ENCODE measurements at regions not wholly inside any gene's neighbourhood (a gene's known extent, or its start where the extent isn't known, plus 50 kb on each side); places are given as distances from the start of the nearest gene placed in this dataset.

DNA sequence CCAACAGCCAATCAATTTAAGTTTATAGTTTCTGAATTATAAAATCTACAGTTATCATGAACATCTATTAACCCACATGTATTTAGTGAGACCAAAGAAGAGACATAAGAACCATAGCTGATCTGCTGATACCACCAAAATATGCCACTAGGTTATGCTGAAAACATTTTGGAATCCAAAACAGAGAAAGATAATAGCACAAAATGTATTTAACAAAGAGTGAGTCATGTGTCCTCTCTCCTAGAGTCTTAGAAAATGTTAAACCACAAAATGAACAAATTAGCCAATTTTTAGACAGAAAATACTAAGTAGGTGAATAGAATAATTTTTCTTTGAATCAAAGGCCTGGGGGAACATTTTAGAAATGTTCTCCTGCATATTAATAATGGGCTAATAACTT, 527.5 kb downstream of the GPAM start:
- H3K27ac Mint-ChIP-seq: no peak overlapping the region
- DNase-seq (no peak), ATAC-seq (no peak)
- no peak overlapping the region for H3K4me3 Mint-ChIP-seq
- Histone ChIP-seq H3K9me3 (ENCODE audit: control insufficient read depth, insufficient read depth, low read length) (no peaks in the 10 kb centered on the region), H3K4me1 (ENCODE audit: control insufficient read depth, insufficient read depth, low read length) (no peaks in the 10 kb centered on the region), H3K27me3 (ENCODE audit: control insufficient read depth, insufficient read depth, low read length) (no peaks in the 10 kb centered on the region), H3K36me3 (ENCODE audit: control insufficient read depth, insufficient read depth, low read length) (no peaks in the 10 kb centered on the region), H3K27ac (ENCODE audit: low read length) (no peak overlapping the region), H3K4me3 (ENCODE audit: low read length) (no peak overlapping the region)
- intact Hi-C loops (cut with micrococcal nuclease): no loop called here
- H3K4me1 Mint-ChIP-seq: no peaks in the 10 kb centered on the region
- TF ChIP-seq, protein P1, sequence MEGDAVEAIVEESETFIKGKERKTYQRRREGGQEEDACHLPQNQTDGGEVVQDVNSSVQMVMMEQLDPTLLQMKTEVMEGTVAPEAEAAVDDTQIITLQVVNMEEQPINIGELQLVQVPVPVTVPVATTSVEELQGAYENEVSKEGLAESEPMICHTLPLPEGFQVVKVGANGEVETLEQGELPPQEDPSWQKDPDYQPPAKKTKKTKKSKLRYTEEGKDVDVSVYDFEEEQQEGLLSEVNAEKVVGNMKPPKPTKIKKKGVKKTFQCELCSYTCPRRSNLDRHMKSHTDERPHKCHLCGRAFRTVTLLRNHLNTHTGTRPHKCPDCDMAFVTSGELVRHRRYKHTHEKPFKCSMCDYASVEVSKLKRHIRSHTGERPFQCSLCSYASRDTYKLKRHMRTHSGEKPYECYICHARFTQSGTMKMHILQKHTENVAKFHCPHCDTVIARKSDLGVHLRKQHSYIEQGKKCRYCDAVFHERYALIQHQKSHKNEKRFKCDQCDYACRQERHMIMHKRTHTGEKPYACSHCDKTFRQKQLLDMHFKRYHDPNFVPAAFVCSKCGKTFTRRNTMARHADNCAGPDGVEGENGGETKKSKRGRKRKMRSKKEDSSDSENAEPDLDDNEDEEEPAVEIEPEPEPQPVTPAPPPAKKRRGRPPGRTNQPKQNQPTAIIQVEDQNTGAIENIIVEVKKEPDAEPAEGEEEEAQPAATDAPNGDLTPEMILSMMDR (IDR thresholded peaks at IDR 0.05): no peak
- H3K9me3 Mint-ChIP-seq: peaks cover 2 to 9% of the 10 kb centered on the region in 2 donors
- H3K27me3 Mint-ChIP-seq (ENCODE audit: low read depth in 2 of 2): no peaks in the 10 kb centered on the region
- H3K36me3 Mint-ChIP-seq: no peaks in the 10 kb centered on the region

DNA sequence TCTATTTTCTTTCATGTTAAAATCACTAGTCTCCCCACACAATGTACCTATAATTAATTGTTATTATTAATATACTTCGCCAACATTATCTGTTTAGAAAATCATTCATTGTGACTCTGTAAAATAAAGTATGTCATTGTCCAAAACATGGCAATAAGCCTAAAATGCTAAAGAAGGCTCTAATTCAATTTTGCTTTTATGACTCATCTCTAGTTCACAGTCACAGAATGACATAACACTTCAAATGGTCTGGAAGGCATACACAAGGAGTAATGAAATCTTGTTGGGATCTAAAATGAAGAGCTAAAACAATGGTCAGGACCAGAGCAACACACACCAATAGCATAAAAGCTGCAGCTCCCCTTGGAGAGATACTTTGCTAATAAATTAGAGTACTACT, 505.8 kb downstream of the GPAM start:
- peaks cover 5 to 13% of the 10 kb centered on the region in 2 donors for H3K9me3 Mint-ChIP-seq
- TF ChIP-seq, protein P1 (IDR thresholded peaks at IDR 0.05): no peak
- Histone ChIP-seq H3K9me3 (ENCODE audit: control insufficient read depth, insufficient read depth, low read length) (no peaks in the 10 kb centered on the region), H3K4me3 (ENCODE audit: low read length) (no peak overlapping the region), H3K27me3 (ENCODE audit: control insufficient read depth, insufficient read depth, low read length) (no peaks in the 10 kb centered on the region), H3K36me3 (ENCODE audit: control insufficient read depth, insufficient read depth, low read length) (no peaks in the 10 kb centered on the region), H3K4me1 (ENCODE audit: control insufficient read depth, insufficient read depth, low read length) (no peaks in the 10 kb centered on the region), H3K27ac (ENCODE audit: low read length) (no peak overlapping the region)
- no peaks in the 10 kb centered on the region for H3K4me1 Mint-ChIP-seq
- no peaks in the 10 kb centered on the region for H3K36me3 Mint-ChIP-seq
- ATAC-seq: no peak
- no peaks in the 10 kb centered on the region for H3K27me3 Mint-ChIP-seq (ENCODE audit: low read depth in 2 of 2)
- no peak overlapping the region for H3K4me3 Mint-ChIP-seq
- WGBS (ENCODE audit: insufficient coverage): no CpG with 5 or more reads among the region's 1 CpG
- DNase-seq: no peak
- intact Hi-C loops (cut with micrococcal nuclease): no loop called here
- no peak overlapping the region for H3K27ac Mint-ChIP-seq

DNA sequence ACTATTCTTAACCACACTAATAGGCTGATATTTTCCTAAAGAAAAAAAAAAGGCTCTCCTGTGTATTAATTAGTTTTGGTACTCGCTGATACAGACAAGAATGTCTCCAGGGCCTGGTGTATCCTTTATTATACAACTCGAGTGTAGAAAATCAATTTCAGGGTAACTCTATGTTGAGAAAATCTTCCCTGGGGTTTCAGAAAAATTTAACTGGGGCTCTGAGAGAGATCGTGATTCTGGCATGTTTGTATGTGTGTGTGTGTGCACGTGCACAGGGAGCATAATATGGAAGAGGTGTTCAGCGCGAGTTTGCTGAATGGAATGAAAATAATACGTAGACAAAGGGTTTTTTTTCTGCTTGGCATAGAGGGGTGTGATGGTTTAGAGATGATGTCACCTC, 496.8 kb downstream of the GPAM start:
- H3K4me3 Mint-ChIP-seq: no peak overlapping the region
- H3K27ac ChIP-seq (ENCODE audit: low read length): no peak overlapping the region
- H3K9me3 ChIP-seq (ENCODE audit: control insufficient read depth, insufficient read depth, low read length): no peaks in the 10 kb centered on the region
- H3K4me3 ChIP-seq (ENCODE audit: low read length): no peak overlapping the region
- H3K27me3 ChIP-seq (ENCODE audit: control insufficient read depth, insufficient read depth, low read length): no peaks in the 10 kb centered on the region
- peaks cover 15 to 16% of the 10 kb centered on the region in 2 donors for H3K9me3 Mint-ChIP-seq
- H3K27ac Mint-ChIP-seq: no peak overlapping the region
- no peaks in the 10 kb centered on the region for H3K36me3 ChIP-seq (ENCODE audit: control insufficient read depth, insufficient read depth, low read length)
- H3K36me3 Mint-ChIP-seq: peaks cover 11% of the 10 kb centered on the region
- intact Hi-C loops (cut with micrococcal nuclease): no loop called here
- DNase-seq (no peak), ATAC-seq (no peak)
- H3K27me3 Mint-ChIP-seq (ENCODE audit: low read depth in 2 of 2): no peaks in the 10 kb centered on the region
- TF ChIP-seq, protein P1 (IDR thresholded peaks at IDR 0.05): no peak
- no peaks in the 10 kb centered on the region for H3K4me1 ChIP-seq (ENCODE audit: control insufficient read depth, insufficient read depth, low read length)
- no peaks in the 10 kb centered on the region for H3K4me1 Mint-ChIP-seq
- WGBS (ENCODE audit: insufficient coverage): 87% methylated on average over 7 of the region's 7 CpGs

DNA sequence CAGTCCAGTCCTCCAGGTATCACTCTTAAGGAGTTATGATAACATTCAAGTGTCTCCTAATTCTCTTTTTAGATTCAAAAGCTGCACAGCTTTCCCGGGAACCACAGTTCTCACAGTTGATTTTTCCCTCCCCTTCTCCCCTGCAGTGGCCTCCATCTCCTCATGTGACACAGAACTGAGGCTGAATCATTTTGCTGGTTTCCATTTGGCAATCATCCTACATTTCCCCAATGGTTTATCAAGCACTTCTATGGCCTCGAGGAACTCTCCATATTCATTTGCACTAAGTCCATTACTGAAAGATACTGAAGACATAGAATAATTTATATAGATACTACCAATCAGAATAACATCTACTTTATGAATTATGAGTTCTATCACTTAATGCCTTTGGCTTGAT, 484.9 kb downstream of the GPAM start:
- 88% methylated on average over 1 of the region's 2 CpGs for WGBS (ENCODE audit: insufficient coverage)
- intact Hi-C loops (cut with micrococcal nuclease): no loop called here
- ATAC-seq: no peak
- H3K4me3 Mint-ChIP-seq: no peak overlapping the region
- no peaks in the 10 kb centered on the region for H3K4me1 ChIP-seq (ENCODE audit: control insufficient read depth, insufficient read depth, low read length)
- H3K27me3 Mint-ChIP-seq (ENCODE audit: low read depth in 2 of 2): no peaks in the 10 kb centered on the region
- DNase-seq: no peak
- TF ChIP-seq, protein P1 (IDR thresholded peaks at IDR 0.05): no peak
- no peak overlapping the region for H3K27ac Mint-ChIP-seq
- H3K9me3 Mint-ChIP-seq: peaks cover 12 to 13% of the 10 kb centered on the region in 2 donors
- H3K27me3 ChIP-seq (ENCODE audit: control insufficient read depth, insufficient read depth, low read length): no peaks in the 10 kb centered on the region
- no peaks in the 10 kb centered on the region for H3K4me1 Mint-ChIP-seq
- no peaks in the 10 kb centered on the region for H3K9me3 ChIP-seq (ENCODE audit: control insufficient read depth, insufficient read depth, low read length)
- H3K36me3 ChIP-seq (ENCODE audit: control insufficient read depth, insufficient read depth, low read length): no peaks in the 10 kb centered on the region
- no peak overlapping the region for H3K27ac ChIP-seq (ENCODE audit: low read length)
- H3K36me3 Mint-ChIP-seq: no peaks in the 10 kb centered on the region
- no peak overlapping the region for H3K4me3 ChIP-seq (ENCODE audit: low read length)
